GM10266 (cell line): ENCODE measurements at regions not wholly inside any gene's neighbourhood (a gene's known extent, or its start where the extent isn't known, plus 50 kb on each side); places are given as distances from the start of the nearest gene placed in this dataset.

Source experiments
- DNase-seq: peaks from one replicate; pipeline ENCODE4 v3.0.0; 2012; ENCODE audit errors: extremely low spot score
- TF ChIP-seq, protein P1 (sequence below): IDR thresholded peaks from 2 replicates; pipeline ENCODE4 v1.5.1; 2012; ENCODE audit warnings: mild to moderate bottlenecking, low read depth; ENCODE audit not compliant: control insufficient read depth, insufficient read depth; ENCODE audit errors: missing control alignments

DNA sequence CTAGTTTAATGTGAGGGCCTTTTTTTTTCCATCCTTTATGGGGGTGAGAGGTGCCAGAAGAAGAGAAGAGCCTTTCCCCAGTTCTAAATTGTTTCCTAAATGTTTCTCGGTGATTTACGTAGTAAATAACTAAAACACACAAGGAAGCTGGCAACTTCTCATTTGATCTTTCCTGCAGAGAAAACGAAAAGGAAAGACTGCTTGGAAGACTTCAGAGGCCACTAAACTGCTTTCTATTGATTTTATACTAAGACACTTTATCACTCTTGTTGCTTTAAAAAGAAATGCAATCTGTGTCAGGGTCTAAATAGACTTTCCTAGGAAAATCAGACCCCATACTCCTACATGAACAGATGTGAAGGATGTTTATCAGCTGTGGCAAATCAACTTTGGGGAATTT is 52.1 kb upstream of the KAZN start:
- no peak for DNase-seq
- TF ChIP-seq, protein P1, sequence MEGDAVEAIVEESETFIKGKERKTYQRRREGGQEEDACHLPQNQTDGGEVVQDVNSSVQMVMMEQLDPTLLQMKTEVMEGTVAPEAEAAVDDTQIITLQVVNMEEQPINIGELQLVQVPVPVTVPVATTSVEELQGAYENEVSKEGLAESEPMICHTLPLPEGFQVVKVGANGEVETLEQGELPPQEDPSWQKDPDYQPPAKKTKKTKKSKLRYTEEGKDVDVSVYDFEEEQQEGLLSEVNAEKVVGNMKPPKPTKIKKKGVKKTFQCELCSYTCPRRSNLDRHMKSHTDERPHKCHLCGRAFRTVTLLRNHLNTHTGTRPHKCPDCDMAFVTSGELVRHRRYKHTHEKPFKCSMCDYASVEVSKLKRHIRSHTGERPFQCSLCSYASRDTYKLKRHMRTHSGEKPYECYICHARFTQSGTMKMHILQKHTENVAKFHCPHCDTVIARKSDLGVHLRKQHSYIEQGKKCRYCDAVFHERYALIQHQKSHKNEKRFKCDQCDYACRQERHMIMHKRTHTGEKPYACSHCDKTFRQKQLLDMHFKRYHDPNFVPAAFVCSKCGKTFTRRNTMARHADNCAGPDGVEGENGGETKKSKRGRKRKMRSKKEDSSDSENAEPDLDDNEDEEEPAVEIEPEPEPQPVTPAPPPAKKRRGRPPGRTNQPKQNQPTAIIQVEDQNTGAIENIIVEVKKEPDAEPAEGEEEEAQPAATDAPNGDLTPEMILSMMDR, result no peak
